GM21529 (cell line): ENCODE measurements at regions not wholly inside any gene's neighbourhood (a gene's known extent, or its start where the extent isn't known, plus 50 kb on each side); places are given as distances from the start of the nearest gene placed in this dataset.
"Not testable (repeated sequence)": the region's sequence is repeated elsewhere in the genome, so short reads cannot be mapped to it uniquely, and the experiment has no call there.

ENCODE experiments used
- ATAC-seq: cut with Tn5 transposase; IDR thresholded peaks from one replicate; pipeline ENCODE4 v1.9.1; 2021; ENCODE audit not compliant: unreplicated experiment

DNA sequence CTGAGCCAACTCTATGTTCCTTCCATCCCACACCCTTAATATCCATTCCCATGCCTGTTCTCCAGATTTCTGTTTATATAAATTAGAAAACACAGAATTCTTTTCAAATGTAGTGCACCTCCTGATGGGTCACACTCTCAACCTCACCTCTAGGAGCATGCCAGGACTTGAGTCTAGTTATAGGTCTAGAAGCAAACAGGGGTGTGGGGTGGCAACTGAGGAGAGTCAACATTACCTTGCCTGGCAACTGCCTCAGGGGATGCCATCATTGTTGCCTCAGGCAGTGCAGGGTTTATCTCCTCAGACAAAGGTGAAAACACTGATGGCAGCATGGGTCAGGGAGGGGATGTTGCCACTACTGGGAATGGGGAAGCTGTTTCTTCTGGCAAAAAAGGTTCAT lies 181.0 kb upstream of the IPO5 start:
- ATAC-seq = not testable (repeated sequence)

DNA sequence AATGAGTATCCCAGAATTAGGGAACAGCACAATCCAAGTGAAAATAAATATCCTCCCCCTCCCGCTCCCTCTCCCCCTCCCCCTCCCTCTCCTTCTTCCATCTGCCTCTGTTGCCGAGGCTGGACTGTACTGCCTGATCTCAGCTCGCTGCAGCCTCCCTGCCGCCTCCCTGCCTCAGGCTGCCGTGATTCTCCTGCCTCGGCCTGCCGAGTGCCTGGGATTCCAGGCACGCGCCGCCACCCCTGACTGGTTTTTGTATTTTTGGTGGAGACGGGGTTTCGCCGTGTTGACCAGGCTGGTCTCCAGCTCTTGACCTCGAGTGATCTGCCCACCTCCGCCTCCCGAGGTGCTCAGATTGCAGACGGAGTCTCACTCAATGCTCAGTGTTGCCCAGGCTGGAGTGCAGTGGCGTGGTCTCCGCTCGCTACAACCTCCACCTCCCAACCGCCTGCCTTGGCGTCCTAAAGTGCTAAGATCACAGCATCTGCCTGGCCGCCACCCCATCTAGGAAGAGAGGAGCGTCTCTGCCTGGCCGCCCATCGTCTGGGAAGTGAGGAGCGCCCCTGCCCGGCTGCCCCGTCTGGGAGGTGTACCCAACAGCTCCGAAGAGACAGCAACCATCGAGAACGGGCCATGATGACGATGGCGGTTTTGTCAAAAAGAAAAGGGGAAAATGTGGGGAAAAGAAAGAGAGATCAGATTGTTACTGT lies 178.9 kb upstream of the IPO5 start:
- not testable (repeated sequence) for ATAC-seq

DNA sequence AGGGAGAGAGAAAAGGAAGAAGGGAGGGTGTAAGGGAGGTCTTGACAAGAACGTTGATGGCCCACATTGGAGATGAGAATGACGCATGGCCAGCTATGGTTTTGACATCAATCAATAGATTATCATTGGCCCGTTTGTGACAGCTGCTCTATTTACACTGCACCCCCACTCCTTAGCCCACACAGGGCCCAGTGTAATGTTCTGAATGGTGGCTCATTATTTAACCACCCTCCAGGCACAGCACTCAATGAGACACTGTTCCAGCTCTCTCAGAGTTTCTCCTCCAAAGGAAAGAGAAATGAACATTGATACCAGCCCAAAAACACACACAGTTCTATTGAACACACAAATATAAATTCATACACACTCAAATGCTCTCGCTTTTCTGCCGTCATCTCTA lies 173.0 kb upstream of the IPO5 start:
- ATAC-seq = no peak

DNA sequence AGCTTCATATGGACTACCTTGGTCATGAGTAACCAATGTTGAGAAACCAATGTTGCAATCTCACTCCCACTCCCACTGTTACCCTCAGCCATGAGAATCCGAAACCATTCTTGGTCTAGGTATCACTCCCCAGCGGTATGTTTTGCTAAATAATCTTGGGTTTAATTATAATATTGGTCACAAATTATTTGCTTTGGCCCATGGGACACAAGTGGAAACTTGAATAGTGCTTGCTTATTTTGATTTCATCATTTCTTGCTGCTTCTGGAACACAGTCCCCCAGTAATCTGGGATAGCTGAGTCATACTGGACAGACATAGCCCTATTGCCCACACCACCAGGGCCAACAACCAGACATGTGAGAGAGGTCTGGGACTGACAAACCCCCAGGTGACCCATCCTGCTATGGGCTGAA lies 171.6 kb upstream of the IPO5 start:
- no peak for ATAC-seq

DNA sequence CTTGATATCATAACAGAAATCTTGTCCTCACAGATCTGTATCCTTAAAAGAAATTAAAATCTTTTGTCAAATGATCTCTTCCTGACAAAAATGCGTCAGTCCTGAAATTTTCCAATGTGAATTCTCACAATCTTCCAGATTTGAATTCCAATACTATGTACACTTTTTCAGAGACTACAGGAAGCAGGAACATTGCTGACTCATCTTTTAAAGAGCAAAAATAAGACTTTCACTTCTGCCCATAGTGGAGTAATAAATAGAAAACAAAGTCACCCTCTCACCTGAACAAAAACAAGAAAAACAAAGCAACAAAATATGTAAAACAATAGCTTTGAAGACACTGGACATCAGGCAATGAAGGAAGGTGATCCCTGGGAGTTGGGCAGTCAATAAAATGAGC lies 167.0 kb upstream of the IPO5 start:
- ATAC-seq = no peak

GRCh38 chr13:97797553-97797952 lies 155.9 kb upstream of the IPO5 start:
- no peak for ATAC-seq

- ATAC-seq = no peak
Measured at GRCh38 chr13:97798171-97798821, 155.2 kb upstream of the IPO5 start.

GRCh38 chr13:97798836-97799235 lies 154.6 kb upstream of the IPO5 start:
- no peak for ATAC-seq

- no peak for ATAC-seq
Measured at GRCh38 chr13:97802213-97802612, 151.3 kb upstream of the IPO5 start.

DNA sequence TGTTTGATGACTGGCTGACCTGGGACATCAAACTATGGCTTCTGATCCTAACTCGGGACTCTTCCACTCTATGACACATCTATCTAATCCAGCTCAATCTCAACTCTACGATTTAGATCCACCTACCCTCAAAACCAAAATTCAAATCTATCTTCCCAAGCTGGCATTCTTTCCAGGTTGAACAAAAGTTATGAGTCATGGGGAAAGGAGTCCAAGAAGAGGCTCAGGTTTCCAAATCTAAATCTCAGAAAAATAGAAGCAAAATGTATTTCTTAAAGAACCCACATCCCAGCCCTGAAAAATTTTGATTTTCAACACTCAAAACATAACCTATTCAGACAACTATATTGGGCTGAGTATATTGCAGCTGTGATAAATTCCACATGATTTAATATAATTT lies 143.9 kb upstream of the IPO5 start:
- no peak for ATAC-seq

GRCh38 chr13:97810152-97810551 lies 143.3 kb upstream of the IPO5 start:
- no peak for ATAC-seq

DNA sequence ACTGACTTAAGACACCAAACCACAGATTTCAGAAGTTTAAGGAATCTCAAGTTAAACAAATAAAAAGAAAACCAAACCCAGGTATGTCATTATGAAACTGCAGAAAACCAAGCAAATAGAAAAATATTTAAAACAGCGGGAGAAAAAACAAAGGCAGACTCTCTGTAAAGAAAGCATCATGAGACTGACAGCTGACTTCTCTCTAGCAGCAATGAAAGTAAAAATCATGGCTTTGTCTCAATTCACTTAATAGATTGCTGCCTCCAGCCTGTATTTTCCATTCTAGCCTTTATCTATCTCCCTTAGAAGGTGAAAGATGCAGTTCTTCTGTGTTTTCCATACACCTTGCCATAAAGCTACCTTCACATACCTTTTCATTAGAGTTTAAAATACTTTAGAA lies 131.1 kb upstream of the IPO5 start:
- ATAC-seq = no peak

GRCh38 chr13:97826421-97827012 lies 127.0 kb upstream of the IPO5 start:
- no peak for ATAC-seq

- ATAC-seq = no peak
Measured at GRCh38 chr13:97834250-97834649, 119.2 kb upstream of the IPO5 start.

DNA sequence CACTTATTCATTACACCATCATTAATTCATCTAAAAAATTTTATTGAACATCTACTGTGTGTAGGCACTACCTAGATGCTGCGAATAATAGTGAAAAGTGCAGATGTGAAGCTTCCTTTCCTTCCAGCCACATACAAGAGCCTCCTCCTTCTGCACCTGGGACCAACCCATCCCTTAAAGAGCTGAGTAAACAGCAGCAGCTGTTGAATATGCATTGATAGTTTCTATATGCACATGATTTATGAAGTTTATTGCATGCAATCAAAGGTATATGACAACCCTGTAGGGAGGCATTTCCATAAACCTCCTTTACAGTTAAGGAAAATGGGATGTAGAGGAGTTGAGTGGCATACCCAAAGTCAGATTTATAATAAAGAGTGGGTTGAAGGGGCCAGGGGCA lies 110.3 kb upstream of the IPO5 start:
- ATAC-seq = no peak

GRCh38 chr13:97844151-97844550 lies 109.3 kb upstream of the IPO5 start:
- no peak for ATAC-seq

DNA sequence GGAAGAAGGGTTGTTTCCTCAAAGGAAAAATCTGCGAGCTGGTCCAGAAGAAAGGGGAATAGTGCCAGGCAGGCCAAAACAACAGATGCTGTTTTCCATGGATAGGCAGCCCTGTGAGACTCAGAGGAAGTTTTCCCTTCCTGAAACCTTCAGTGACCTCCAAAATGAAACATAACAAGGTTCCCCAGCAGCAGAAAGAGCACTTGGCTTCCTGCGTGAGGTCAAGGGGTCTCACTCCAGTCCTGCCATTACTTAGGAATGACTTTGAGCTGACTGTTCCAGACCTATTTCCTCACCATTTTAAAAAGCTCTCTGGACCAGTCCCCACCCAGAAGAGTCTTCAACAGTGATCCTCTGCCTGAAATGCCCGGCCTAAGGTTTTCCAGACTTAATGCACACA lies 104.6 kb upstream of the IPO5 start:
- no peak for ATAC-seq

DNA sequence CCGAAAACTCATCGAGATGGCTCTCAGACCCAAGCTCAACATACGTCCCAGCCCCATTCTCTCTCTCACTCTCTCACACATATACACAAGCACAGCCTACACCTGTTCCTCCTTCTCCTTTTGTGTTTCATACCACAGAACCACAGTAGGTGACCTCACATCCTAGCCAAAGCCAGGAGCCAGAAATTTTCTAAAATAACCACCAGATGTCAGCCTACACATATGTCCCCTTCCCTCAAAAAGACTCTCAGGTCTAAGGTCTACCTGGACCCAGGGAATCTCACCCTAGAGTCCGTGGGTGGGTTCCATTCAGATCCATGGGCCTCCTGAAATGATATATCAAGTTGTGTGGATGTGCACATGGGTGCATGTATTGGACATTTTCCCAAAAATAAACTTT lies 104.2 kb upstream of the IPO5 start:
- ATAC-seq = peak; percentile 90

DNA sequence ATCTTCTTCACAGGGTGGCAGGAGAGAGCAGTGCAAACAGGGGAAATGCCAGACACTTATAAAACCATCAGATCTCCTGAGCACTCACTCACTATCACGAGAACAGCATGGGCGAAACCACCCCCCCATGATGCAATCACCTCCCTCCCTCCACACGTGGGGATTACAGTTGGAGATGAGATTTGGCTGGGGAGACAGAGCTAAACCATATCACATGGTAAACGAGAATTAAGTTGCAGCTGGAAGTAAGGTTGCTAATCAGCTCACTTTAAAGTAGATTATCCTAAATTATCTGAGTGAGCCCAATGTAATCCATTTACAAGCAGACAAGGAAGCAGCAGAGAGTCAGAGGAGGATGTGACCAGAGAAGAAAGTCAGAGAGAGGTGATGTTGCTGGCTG lies 102.2 kb upstream of the IPO5 start:
- no peak for ATAC-seq

- ATAC-seq = no peak
Measured at GRCh38 chr13:97852181-97852874, 101.1 kb upstream of the IPO5 start.

DNA sequence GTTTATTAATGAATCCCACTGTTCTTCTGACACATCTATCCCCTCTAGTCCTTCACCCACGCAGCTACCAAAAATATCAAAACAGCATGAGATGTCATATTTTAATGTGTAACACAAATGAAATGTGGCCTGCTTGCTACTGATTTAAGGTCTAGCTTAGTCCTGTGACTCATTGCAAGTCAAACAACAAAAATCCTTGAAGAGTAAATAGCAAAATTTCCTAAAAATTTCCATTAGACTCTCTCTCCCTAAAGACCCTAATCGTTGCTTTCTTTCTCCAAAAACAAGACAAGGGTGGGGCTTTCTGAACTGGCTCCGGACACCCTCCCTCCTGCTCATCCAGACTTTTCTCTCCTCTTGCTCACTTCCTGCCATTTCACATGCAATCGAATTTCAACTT lies 99.9 kb upstream of the IPO5 start:
- no peak for ATAC-seq
